ENCODE measurements at regions not wholly inside any gene's neighbourhood (a gene's known extent, or its start where the extent isn't known, plus 50 kb on each side); places are given as distances from the start of the nearest gene placed in this dataset.
"Not testable (repeated sequence)": the region's sequence is repeated elsewhere in the genome, so short reads cannot be mapped to it uniquely, and the experiment has no call there.

- no peak for DNase-seq (ENCODE audit: low read depth)
These were observed 59.9 kb downstream of the GPR65 start for GRCh38 chr14:88064841-88065240.

GRCh38 chr14:88069677-88070076 lies 64.7 kb downstream of the GPR65 start:
- DNase-seq (ENCODE audit: low read depth), result no peak

- no peak for DNase-seq (ENCODE audit: low read depth)
These were observed 70.5 kb downstream of the GPR65 start for GRCh38 chr14:88075269-88075981.

- DNase-seq (ENCODE audit: low read depth), result no peak
These were observed 73.6 kb downstream of the GPR65 start for GRCh38 chr14:88078525-88078924.

GRCh38 chr14:88079624-88080023 lies 74.7 kb downstream of the GPR65 start:
- no peak for DNase-seq (ENCODE audit: low read depth)

- DNase-seq (ENCODE audit: low read depth), result no peak
These were observed 80.8 kb downstream of the GPR65 start for GRCh38 chr14:88085736-88086135.

- no peak for DNase-seq (ENCODE audit: low read depth)
These were observed 84.5 kb downstream of the GPR65 start for GRCh38 chr14:88089445-88089844.

GRCh38 chr14:88092529-88092928 lies 87.6 kb downstream of the GPR65 start:
- no peak for DNase-seq (ENCODE audit: low read depth)

- DNase-seq (ENCODE audit: low read depth), result no peak
These were observed 90.9 kb downstream of the GPR65 start for GRCh38 chr14:88095791-88096190.

- no peak for DNase-seq (ENCODE audit: low read depth)
These were observed 93.2 kb downstream of the GPR65 start for GRCh38 chr14:88098163-88098562.

- no peak for DNase-seq (ENCODE audit: low read depth)
These were observed 99.8 kb downstream of the GPR65 start for GRCh38 chr14:88104710-88105109.

- no peak for DNase-seq (ENCODE audit: low read depth)
These were observed 101.4 kb downstream of the GPR65 start for GRCh38 chr14:88106377-88106776.

- not testable (repeated sequence) for DNase-seq (ENCODE audit: low read depth)
These were observed 122.7 kb downstream of the GPR65 start for GRCh38 chr14:88127669-88128068.

GRCh38 chr14:88128816-88129215 lies 123.9 kb downstream of the GPR65 start:
- DNase-seq (ENCODE audit: low read depth), result no peak

GRCh38 chr14:88129306-88130056 lies 124.5 kb downstream of the GPR65 start:
- peak; percentile 54 for DNase-seq (ENCODE audit: low read depth)

GRCh38 chr14:88130057-88130432 lies 125.1 kb downstream of the GPR65 start:
- no peak for DNase-seq (ENCODE audit: low read depth)

Data from HT1080 (cell line).